ENCODE measurements at regions not wholly inside any gene's neighbourhood (a gene's known extent, or its start where the extent isn't known, plus 50 kb on each side); places are given as distances from the start of the nearest gene placed in this dataset.
"Not testable (repeated sequence)": the region's sequence is repeated elsewhere in the genome, so short reads cannot be mapped to it uniquely, and the experiment has no call there.

DNA sequence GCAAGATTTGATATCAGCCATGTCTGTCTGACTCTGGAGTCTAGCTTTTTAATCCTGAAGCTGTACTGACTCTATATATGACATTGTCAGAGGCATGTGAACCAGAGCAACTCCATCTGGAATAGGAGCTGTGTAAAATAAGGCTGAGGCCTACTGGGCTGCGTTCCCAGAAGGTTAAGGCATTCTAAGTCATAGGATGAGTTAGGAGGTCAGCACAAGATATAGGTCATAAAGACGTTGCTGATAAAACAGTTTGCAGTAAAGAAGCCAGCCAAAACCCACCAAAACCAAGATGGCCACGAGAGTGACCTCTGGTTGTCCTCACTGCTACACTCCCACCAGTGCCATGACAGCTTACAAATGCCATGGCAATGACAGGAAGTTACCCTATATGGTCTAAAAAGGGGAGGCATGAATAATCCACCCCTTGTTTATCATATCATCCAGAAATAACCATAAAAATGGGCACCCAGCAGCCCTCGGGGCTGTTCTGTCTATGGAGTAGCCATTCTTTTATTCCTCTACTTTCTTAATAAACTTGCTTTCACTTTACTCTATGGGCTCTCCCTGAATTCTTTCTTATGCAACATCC lies 172.7 kb upstream of the KRR1 start:
- TF ChIP-seq, protein P1, sequence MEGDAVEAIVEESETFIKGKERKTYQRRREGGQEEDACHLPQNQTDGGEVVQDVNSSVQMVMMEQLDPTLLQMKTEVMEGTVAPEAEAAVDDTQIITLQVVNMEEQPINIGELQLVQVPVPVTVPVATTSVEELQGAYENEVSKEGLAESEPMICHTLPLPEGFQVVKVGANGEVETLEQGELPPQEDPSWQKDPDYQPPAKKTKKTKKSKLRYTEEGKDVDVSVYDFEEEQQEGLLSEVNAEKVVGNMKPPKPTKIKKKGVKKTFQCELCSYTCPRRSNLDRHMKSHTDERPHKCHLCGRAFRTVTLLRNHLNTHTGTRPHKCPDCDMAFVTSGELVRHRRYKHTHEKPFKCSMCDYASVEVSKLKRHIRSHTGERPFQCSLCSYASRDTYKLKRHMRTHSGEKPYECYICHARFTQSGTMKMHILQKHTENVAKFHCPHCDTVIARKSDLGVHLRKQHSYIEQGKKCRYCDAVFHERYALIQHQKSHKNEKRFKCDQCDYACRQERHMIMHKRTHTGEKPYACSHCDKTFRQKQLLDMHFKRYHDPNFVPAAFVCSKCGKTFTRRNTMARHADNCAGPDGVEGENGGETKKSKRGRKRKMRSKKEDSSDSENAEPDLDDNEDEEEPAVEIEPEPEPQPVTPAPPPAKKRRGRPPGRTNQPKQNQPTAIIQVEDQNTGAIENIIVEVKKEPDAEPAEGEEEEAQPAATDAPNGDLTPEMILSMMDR (conservative IDR thresholded peaks at IDR 0.05; ENCODE audit: low read depth, low read length): not testable (repeated sequence)
- not testable (repeated sequence) for TF ChIP-seq EZH2 (IDR thresholded peaks at IDR 0.05; ENCODE audit: low read length, unreplicated experiment); EZH2phosphoT487 (IDR thresholded peaks at IDR 0.05; ENCODE audit: borderline replicate concordance, low read length)

All from PC-3 (cell line).